Amygdala (tissue), 56 donors: ENCODE measurements at regions not wholly inside any gene's neighbourhood (a gene's known extent, or its start where the extent isn't known, plus 50 kb on each side); places are given as distances from the start of the nearest gene placed in this dataset.
A peak's percentile ranks its signal among the peaks of the same experiment; 100 is the strongest.
"Not testable (repeated sequence)": the region's sequence is repeated elsewhere in the genome, so short reads cannot be mapped to it uniquely, and the experiment has no call there.

ENCODE experiments used
- DNase-seq, 56 donors: peaks; one replicate each; lab custom pipeline; 2025; lab: John Stamatoyannopoulos, UW

DNA sequence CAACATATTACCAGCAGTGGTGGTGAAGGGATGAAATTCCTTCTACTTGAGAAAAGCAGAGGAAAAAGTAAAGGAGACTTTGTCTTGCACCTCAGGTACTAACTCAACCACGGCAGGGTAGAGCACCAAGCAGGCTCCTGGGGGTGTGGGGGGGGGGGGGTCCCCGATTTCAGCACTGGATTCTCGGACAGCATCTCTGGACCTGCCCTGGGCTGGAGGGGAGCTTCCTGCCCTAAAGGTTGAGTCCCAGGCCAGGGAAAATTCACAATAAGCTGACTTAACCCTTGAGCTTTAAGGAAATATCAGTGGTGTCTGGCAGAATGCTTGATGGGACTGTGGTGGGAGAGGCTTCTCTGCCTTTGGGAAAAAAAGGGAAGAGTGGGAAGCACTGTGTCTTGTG is 233.2 kb upstream of the CXADR start:
- DNase-seq, result no peak

DNA sequence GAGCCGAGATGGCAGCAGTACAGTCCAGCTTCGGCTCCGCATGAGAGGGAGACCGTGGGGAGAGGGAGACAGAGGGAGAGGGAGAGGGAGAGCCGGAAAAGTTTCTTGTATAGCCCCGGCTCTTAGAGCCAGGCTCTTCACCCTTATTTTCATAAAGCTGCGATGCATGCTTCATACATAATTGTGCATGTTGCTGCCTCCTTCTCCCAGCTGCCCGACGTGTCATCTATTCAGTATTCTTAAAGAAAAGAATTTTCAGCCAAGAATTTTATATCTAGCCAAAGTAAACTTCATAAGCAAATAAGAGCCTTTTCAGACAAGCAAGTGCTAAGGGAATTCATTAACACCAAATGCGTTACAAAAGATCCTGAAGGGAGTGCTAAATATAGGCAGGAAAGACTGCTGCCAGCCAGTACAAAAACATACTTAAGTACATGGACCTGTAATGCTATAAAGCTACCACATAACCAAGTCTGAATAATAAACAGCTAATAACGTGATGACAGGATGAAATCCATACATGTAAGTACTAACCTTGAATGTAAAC is 219.8 kb upstream of the CXADR start:
- DNase-seq, result not testable (repeated sequence)

DNA sequence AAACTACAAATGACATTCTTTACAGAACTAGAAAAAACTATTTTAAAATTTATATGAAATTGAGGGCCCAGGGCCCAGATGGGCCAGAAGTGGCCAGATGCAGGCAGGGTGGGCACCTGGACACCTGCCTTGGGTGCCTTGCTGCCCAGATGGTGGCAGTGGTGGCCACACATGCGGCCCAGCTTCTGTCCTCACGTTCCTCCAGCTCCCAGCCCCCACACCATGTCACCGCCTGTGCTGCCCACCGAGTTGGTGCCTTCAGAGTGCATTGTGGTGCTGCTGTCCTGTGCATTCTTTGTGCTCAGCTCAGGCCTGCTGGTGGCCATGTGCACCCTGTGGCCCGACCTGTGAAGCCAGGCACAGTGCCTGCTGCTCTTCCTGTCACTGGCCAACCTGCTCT is 216.8 kb upstream of the CXADR start:
- DNase-seq, result no peak

DNA sequence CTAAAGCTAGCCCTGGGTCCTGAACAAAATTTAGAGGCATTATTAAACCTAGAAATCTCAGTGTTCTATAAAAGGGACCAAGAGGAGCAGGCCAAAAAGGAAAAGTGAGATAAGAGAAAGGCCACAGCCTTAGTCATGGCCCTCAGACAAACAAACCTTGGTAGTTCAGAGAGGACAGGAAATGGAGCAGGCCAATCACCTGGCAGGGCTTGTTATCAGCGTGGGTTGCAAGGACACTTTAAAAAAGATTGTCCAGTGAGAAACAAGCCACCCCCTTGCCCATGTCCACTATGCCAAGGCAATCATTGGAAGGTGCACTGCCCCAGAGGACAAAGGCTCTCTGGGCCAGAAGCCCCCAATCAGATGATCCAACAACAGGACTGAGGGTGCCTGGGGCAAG is 213.3 kb upstream of the CXADR start:
- DNase-seq, result not testable (repeated sequence)

DNA sequence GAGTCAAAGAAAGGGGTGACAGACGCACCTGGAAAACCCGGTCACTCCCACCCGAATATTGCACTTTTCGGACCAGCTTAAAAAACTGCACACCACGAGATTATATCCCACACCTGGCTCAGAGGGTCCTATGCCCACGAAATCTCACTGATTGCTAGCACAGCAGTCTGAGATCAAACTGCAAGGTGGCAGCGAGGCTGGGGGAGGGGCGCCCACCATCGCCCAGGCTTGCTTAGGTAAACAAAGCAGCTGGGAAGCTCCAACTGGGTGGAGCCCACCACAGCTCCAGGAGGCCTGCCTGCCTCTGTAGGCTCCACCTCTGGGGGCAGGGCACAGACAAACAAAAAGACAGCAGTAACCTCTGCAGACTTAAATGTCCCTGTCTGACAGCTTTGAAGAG is 185.1 kb upstream of the CXADR start:
- DNase-seq, result not testable (repeated sequence)

DNA sequence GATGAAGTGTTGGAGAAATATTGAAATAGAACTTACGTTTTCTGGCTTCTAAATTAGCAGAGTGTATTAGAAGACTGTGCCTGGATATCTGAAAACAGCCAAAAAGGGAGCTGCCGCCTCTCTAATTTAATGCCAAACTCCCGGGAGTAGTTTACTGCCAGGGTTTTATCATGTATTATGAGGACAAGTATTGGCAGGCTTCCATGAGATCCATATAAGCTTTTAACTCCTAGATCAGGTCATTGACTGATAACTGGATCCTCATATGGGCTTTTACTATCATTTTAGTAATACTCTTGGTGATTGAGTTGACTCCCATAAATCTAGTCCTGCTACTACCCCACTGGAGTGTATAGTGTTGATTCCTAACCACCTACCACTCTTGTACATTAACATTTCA is 178.4 kb upstream of the CXADR start:
- no peak for DNase-seq

DNA sequence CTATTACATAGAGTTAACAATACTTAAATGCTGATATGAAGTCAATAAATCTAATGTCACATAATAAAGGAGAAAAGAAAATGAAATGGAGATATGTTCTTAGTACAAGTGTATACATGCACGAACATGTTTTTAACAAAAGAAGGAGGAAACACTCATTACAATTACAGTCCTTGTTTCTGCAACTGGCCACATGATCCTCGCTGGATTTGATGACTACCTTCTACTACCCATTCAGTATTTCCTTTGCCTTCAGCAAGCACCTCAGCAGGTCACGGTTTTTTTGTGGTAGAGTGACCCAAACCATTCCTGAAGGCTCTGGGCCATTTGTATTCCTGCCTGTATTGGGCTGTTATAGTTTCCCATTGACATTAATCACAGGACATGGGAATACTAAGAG is 172.8 kb upstream of the CXADR start:
- DNase-seq, result no peak

DNA sequence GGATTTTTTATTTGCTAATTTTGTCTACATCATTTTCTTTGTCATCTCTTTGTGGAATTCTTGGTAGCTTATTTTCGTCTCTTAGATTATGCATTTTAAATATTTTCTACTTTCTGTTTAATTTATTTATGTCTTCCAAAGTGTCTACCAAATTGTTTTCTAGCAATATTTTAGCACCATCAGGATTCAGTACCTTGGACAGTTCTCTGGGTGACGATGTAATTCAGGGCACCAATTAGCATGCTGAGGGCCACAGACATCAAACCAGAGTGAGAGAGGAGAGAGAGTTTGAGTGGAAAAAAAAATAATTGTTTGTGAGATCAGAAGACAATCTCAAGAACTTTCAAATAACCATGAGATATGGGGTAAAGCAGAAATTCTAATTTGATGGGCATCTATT is 169.8 kb upstream of the CXADR start:
- DNase-seq, result no peak

DNA sequence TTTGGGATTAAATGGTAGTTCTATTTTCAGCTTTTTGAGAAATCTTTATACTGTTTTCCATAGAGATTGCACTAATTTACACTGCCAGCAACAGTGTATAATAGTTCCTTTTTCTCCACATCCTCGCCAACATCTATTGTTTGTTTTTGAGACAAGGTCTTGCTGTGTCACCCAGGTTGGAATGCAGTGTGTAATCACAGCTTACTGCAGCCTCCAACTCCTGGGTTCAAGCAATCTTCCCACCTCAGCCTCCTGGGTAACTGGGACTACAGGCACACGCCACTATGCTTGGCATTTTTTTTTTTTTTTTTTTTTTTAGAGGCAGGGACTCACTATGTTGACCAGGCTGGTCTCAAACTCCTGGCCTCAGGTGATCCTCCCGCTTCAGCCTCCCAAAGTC is 164.5 kb upstream of the CXADR start:
- no peak for DNase-seq

DNA sequence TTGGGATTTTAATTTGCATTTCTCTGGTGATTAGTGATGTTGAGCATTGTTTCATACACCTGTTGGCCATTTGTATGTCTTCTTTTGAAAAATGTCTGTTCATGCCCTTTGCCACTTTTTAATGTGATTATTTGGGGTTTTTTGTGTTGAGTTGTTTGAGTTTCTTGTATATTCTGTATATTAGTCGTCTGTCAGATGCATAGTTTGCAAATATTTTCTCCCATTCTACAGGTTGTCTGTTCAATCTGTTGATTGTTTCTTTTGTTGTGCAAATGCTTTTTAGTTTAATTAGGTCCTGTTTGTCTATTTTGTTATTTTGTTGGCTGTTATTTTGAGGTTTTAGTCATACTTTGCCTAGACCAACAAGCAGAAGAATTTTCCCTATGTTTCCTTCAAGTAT is 164.0 kb upstream of the CXADR start:
- no peak for DNase-seq

DNA sequence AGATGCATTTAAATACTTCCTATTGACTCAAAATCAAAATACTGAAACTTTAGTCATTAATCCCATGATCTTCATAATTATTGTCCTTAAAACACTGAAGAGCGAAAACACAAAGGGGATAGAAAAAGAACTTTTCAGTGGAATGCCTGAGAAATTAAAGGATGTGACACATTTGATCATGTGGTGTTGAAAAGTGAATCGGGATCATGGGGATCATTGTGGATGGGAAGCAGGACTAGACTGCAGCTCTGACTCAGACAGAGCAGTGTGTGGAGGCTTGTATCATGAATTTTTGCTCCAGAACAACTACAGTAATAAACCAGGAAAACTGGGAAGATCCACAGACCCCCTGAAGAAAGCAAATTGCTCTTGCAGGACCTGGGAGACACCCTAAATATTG is 161.1 kb upstream of the CXADR start:
- DNase-seq, result no peak

DNA sequence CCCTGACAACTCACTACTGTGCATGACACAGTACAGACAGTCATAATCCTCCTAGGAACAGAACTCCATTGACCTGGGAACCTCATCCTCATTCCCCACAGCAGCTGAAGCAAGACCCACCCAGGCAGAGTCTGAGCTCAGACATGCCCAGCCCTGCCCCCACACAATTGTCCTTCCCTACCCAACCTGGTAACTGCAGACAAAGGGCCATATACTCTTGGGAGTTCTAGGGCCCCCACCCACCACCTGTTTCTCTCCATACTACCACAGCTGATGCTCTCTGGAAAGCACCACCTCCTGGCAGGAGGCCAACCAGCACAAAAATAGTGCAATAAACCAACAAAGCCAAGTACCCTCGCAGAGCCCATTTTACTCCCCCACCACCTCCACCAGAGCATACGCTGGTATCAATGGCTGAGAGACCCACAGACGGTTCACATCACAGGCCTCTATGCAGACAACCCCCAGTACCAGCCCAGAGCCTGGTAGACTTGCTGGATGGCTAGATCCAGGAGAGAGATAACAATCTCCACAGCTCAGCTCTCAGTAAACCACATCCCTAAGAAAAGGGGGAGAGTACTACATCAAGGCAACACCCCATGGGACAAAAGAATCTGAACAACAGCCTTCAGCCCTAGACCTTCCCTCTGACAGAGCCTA is 159.7 kb upstream of the CXADR start:
- DNase-seq, result peak in 1 of 56 donors; percentile 2

DNA sequence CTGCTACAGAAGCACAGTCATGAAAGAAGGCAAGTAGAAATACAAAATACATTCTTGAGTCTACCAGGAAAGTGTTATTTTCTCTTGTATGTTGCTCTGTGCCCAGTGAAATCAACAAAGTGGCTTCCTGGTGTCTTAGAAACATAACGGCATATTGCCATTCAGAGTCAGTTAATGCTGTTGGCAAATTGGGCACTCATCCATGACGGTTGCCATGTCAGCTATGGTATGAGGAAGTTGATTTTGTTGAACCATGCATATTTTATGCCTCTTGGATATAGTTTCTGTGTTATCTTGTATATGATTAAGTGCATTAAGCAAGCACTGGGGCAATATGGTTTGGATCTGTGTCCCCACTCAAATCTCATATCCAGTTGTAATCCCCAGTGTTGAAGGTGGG is 153.1 kb upstream of the CXADR start:
- no peak for DNase-seq

DNA sequence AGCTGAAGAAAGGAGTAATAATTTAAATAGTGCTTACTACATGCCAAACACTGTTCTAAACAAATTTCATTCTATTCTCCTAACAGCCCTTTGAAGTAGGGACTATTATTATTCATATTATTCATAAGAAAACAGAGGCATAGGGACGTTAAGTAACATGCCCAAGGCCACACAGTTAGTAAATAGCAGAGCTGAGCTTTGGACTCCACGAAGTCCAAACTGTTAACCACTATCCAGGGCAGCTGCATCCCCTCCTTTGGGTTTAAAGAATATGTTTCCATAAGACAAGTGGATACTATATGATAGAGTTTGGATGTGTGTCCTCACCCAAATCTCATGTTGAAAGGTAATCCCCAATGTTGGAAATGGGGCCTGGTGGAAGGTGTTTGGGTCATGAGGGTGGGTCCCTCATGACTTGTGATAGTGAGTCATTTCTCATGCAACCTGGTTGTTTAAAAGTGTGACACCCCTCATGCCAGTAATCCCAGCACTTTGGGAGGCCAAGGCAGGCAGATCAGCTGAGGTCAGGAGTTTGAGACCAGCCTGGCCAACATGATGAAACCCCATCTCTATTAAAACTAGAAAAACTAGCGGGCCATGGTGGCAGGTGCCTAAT is 144.0 kb upstream of the CXADR start:
- no peak for DNase-seq

DNA sequence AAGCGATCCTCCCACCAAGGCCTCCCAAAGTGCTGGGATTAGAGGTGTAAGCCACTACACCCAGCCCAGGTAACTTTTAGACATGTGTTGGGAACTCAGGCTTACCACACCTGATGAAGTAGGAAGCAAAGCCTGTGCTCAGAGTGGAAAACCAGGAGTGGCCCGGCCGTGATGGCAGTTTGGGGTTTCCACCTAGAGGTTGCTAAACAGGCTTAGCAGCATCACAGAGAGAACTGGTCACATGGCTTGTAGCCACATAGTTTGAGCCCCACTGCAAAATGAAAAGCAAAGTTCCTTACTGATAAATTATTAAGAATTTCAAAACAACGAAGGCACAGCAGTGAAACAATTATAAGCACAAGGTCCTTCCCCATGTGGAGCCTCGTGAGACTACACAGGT is 142.6 kb upstream of the CXADR start:
- DNase-seq, result no peak

DNA sequence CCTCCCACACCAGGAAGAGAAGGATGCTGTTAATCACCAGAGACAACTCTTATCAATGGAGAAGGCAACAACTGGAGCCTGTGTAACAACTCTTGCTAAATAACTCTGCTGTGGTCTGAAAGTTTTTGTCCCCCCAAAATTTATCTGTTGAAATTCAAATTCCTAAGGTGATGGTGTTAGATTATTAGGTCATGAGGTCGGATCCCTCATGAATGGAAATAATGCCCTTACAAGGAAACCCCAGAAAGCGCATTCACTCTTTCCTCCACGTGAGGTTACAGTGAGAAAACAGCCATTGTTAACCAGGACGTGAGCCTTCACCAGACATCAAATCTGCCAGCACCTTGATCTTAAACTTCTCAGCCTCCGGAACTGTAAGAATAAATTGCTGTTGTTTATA is 141.9 kb upstream of the CXADR start:
- DNase-seq, result no peak

DNA sequence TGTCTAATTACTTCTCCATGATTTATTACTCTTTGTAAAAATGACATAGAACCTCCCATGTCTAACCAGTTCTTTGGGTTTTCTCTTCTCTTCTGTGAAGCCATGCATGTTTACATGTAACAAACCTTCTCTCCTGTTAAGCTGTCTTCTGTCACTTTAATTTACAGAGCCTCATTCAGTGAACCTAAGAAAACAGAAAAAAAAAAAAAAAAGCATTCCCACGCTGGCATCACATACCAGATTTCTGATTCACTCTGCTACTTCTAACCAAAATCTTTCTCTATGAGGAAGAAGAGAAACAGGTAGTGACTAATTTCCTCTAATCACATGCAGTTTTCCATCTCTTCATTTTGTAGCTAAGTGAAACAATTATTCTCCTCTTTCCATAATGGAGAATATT is 141.4 kb upstream of the CXADR start:
- no peak for DNase-seq

DNA sequence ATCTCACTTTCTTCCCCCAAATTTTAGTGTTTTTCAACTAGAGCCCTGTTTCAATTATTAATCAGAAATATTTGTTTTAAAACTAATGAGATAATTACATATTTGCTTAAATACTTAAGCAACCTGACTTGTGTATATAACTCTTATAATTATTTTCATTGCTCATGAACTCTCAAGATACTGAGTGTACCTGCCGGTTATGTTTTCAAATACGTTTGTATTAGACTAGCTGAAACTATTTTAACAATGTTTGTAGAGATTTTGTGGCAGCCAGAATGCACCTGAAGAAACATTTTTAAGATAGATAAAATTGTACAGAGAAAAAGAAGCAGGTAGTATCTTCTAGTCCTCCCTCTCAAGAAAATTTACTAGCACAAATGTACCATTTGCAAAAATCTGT is 140.6 kb upstream of the CXADR start:
- DNase-seq, result no peak

DNA sequence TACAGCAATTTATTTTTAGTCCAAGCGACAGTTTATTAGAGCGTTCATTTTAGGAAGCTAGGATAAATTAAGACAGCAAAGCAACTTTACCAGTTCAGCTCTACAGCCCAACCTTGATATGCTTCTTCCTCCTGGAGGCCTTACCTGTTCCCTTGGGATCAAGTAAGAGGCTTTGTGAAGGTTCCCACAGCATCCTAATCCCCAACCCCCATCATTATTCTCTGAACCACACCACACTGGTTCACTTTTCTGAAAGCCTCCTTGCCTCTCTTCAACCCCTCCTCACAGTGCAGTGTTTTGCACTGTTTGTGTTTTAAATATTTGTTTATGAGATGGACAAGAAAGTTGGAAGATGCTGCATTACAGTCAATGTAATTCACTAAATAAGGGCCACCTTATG is 126.3 kb upstream of the CXADR start:
- DNase-seq, result no peak

DNA sequence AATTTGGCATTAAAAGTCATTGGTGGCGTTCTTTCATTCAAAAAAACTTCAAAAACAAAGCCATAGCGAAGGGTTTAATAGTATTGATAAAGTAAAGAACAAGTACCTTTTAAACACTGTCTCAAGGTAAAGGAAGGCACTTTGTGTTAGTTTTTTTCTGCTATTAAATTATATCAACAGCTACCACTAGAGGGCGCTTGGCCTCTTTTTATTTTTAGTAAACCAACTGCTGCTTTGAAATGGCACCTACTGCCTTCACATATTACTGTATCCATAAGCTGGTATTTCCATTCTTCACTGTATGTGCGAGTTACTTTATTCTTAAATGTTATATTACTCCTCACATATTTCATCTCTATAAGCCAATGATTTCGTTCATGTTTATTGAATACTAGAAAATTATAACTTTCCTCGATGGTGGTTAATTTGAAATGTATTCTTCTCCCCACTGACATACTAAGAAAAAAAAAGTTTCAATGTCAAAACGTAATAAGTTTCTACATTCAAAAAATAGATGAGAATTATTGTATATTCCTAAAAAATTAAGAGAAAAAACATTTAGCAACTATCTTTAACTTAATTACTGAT is 125.7 kb upstream of the CXADR start:
- DNase-seq, result peak in 11 of 56 donors; percentile 6 to 87 (median 23)

DNA sequence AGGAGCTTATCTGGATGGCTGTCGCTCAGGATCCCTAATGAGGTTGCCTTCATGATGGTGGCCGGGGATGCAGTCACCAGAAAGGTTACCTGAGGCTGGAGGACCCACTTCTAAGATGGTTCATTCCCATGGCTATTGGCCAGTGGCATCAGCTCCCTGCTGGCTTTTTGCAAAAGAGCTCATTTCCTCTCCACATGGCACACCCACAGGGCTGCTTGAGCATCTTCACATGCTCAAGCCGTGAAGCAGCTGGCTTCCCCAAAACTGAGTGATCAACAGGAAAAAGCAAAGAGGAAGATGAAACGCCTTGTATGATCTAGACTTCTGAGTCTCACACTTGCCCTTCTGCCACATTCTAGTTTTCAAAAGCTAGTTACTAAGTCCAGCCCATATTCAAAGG is 124.6 kb upstream of the CXADR start:
- DNase-seq, result peak in 32 of 56 donors; percentile 4 to 64 (median 16)

DNA sequence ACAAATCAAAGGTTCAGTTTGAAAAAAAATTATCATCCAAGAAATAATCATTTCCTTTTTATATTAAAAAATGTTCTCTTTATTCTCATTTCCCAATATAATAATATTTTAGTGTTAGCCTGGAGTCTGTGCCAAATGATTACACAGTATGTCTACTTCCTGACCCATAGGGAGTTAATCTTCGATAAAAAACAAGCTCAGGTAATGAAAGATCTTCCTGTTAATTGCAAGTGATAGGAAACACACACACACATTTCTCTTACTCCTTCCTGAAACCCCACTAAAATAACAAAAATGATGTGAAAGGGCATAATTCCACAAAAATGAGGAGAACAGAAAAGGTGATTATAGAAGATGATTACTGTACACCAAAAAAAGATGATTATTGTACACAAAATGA is 123.5 kb upstream of the CXADR start:
- DNase-seq, result no peak
